CD4-positive, alpha-beta T cell treated with Interleukin-2 at 100 ng/mL for 4 hours (primary cell): ENCODE measurements at regions not wholly inside any gene's neighbourhood (a gene's known extent, or its start where the extent isn't known, plus 50 kb on each side); places are given as distances from the start of the nearest gene placed in this dataset.

Experiments
- DNase-seq: peaks from one replicate; pipeline ENCODE4 v3.0.0-alpha.2; 2020; ENCODE audit warnings: low spot score

DNA sequence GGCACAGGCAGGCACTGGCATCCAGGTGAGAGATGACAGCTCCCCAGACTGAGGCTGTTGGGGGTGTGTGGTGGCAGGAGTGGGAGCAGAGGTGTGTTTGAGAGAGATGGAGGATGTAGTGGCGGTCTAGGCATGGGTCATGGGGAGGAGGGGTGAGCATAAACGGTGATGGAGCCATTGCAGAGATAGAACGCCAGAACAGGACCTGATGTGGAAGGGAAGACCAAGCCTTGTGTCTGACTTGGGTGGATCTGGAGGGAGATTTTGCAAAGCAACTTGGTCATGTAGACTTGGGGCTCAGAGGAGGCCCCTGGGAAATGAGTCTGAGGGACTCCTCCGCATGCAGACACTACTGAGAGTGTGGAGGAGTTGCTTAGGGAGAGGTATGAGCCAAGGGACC, 50.0 kb upstream of the CLDN5 start:
- no peak for DNase-seq

GRCh38 chr22:19576460-19577421, 52.5 kb upstream of the CLDN5 start:
- DNase-seq, result peak; percentile 55

- no peak for DNase-seq
These were observed 53.3 kb upstream of the CLDN5 start for GRCh38 chr22:19577422-19577966.

- no peak for DNase-seq
These were observed 54.2 kb upstream of the CLDN5 start for GRCh38 chr22:19578180-19579004.

GRCh38 chr22:19579115-19579811, 55.1 kb upstream of the CLDN5 start:
- DNase-seq, result no peak

- peak; percentile 1 for DNase-seq
These were observed 55.7 kb upstream of the CLDN5 start for GRCh38 chr22:19579880-19580279.

- DNase-seq, result no peak
These were observed 56.2 kb upstream of the CLDN5 start for GRCh38 chr22:19580291-19580890.

GRCh38 chr22:19582033-19582693, 58.0 kb upstream of the CLDN5 start:
- no peak for DNase-seq

DNA sequence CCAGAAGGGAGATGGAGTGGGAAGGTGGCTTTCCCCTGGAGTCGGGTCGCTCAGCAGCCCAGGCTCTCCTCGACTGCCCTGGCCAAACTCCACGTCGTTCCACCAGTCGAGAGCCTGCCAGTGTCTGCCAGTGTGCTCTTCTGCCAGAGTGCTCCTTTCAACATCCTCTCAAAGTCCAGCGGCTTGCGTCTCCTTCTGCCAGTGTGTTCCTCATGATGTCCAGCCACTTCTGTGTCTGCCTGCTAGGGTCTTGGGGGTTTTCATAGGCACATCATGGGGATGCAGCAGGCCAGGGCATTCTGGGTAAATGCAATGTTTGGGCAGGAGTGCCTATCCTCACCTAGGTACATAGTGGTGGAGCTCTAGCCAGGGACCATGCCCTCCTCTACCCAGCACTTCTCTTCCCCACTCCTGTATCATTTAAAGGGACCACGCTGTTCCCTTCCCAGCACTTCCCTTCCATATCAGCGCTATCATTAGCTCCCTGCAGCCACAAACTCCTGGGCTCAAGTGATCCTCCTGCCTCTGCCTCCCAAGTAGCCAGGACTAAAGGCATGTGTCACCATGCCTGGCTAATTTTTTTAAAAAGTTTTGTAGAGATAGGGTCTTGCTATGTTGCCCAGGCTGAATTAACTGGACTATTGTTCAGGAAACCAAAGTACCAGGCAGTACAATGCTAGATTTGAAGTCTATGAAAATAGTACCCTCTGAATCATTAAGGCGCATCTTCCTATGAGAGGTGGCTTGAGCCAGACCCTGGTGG, 62.9 kb upstream of the CLDN5 start:
- no peak for DNase-seq

GRCh38 chr22:19590696-19591095, 66.5 kb upstream of the CLDN5 start:
- DNase-seq, result no peak

GRCh38 chr22:19591568-19591967, 67.4 kb upstream of the CLDN5 start:
- DNase-seq, result no peak

- no peak for DNase-seq
These were observed 68.3 kb upstream of the CLDN5 start for GRCh38 chr22:19592464-19592863.

DNA sequence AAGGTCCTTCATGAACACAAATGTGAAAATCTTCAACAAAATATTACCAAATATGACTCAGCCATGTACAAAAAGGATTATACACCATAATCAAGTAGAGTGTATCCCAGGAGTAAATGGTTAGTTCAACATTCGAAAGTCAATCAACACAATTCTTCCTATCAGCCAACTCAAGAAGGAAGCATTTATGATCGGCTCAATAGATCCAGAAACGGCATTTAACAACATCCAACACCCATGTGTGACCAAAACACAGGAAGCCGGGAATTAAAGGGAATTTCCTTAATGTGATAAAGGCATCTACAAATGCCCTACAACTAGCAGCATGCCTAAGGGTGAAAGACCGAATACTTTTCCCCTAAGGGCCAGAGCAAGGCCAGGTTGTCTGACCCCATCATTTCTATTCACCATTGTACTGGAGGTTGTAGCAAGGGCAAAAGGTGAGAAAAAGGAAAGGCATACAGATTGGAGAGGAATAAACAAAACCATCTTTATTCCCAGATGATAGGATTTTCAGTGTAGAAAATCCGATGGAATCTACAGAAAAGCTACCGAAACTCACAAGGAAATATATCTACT, 69.9 kb upstream of the CLDN5 start:
- no peak for DNase-seq

DNA sequence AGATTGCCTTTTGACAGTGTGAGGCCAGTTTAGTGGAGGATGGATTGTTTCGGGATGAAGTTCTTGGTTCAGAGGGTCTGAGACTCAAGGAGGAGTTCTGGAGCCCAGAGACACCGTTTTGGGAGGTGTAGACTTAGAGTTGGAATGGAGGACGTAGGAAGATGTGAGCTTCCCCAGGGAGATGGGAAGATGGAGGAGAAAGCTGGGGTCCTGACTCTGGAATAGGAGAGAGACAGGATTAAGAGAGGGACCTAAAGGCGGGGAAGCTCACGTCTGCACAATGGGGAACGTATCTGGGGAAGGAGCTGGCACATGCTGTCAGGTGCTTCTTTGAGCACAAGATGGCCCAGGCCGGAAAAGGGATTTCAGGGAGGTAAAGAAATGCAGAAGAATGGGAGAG, 71.3 kb upstream of the CLDN5 start:
- no peak for DNase-seq

- no peak for DNase-seq
These were observed 72.6 kb upstream of the CLDN5 start for GRCh38 chr22:19596680-19597398.

DNA sequence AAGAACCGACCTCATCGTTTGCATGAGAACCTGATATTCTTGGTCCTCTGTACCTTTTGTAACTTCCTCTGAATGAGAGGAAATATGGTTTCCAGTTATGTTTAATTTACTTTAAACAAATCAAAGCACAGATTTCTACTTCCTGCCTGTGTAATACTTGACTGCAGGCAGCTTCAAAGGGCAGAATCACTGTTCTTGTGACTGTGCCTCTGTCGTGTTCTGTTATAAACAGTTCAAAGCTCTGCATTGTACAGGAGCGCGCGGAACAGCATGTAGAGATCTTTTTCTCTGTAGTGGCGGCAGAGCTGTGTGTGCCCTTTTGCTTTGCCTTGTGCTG, 73.2 kb upstream of the CLDN5 start:
- DNase-seq, result peak; percentile 67

- DNase-seq, result peak; percentile 12
These were observed 74.0 kb upstream of the CLDN5 start for GRCh38 chr22:19598054-19598855.

GRCh38 chr22:19599004-19599403, 74.8 kb upstream of the CLDN5 start:
- no peak for DNase-seq
